Inferior parietal cortex (tissue), 1 donor: ENCODE measurements at regions not wholly inside any gene's neighbourhood (a gene's known extent, or its start where the extent isn't known, plus 50 kb on each side); places are given as distances from the start of the nearest gene placed in this dataset.

Source experiments
- DNase-seq: peaks from one replicate; pipeline ENCODE4 v3.0.0-alpha.2; 2016; ENCODE audit errors: extremely low spot score

DNA sequence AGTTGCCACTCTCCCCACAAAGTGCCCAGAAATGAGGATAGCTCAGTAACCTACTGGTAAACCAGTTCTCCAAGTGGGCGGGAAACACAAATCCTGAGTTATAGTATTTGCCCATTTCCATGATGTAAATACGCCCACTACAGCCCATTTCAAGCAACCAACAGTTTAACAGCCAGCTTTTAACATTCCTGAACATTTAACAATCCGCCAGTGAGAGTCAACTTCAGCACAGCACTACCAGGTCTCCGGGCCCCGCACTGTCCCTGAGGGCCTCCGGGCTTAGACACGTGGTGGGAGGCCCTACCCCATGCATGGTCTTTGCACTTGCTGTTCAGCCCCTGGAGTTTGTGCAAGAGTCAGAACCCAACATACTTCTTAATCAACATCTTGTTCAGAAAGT lies 132.0 kb upstream of the CTTNBP2NL start:
- no peak for DNase-seq

DNA sequence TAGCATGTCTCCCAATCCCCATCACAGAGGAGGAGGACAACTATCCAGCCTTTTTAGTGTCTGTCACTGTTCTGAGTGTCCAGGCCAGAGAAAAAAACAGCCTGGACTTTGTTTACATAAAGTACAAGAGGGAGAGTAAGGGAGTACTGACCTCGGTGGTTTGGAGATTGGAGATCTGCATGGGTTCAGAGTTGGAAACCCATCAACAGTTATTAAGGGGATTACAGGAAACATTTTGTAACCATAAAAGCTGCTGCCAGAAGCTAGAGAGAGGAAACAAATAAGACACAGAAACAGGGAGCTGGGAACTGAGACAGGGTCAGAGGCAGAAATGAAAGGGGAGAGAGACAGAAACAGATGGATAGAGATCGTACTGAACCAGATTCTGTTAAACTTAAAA lies 131.5 kb upstream of the CTTNBP2NL start:
- no peak for DNase-seq

DNA sequence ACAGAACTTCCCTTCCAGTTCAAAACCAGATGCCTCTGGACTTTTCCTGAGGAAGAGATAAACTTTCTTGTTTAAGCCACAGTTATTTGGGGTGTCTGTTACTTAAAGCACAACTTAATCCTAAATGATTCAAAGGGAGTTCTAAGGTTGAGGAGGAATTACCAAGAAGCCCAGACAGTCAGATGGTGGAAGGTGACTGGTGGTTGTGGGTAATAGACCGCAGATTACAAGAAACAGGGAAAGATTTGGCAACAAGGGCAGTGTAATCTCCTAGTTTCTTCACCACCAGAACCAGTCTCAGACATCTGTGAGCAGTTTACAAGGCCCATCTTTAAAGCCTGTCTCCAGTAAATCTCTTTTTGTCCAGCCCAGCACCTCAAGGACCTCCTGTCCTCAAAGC lies 130.1 kb upstream of the CTTNBP2NL start:
- DNase-seq, result no peak

GRCh38 chr1:112267206-112267605 lies 128.8 kb upstream of the CTTNBP2NL start:
- no peak for DNase-seq

- DNase-seq, result no peak
Observed at GRCh38 chr1:112267929-112268328, 128.1 kb upstream of the CTTNBP2NL start.

- no peak for DNase-seq
Observed at GRCh38 chr1:112268408-112268807, 127.6 kb upstream of the CTTNBP2NL start.

DNA sequence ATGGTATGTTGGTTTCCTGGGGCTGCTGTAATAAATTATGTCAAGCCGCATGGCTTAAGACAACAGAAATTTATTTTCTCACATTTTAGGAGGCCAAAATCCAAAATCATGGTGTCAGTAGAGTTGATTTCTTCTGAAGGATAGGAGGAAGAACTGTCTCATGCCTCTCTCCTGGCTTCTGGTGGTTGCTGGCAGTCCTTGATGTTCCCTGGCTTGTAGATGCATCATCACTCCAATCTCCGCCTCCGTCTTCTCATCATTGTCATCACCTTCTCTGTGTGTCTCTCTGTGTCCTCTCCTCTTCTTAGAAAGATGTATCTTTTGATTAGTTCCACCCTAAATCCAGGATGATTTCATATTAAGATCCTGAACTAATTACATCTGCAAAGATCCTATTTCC lies 124.7 kb upstream of the CTTNBP2NL start:
- no peak for DNase-seq

GRCh38 chr1:112272101-112272772 lies 123.8 kb upstream of the CTTNBP2NL start:
- peak; percentile 65 for DNase-seq

DNA sequence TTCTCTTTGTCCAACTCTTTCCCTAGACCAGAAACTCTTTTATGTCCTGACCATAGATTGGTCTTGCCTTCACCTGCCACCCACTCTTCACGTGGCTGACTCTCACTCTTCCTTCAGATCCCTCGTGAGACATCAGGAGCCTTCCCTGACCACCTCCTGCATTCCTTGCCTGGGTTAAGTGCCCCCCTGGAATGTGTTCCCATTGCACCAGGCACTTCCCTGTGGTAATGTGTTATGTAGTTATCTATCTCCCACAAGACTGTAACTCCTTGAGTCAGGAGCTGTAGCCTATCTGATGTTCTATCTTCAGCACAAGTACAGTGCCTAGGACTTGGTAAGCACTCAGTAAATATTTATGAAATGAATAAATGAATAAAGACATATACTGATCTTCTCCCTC lies 111.2 kb upstream of the CTTNBP2NL start:
- DNase-seq, result no peak

DNA sequence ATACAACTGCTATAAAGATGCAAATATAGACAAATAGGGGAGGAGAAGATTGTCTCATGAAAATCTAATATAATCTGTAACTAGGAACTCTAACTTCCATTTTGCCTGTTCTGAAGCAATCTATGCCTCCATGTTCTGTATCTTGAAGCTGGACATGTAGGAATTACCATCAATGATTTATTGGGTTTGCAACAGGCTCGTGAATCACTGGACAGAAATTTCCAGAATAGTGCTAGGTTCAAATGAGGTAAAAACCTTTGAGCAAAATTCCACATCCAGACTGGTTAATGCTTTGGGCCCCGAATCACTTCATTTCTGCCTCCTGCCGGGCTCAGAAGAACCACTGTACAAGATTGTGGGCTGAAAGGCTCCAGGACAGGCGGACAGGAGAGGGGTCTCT lies 110.7 kb upstream of the CTTNBP2NL start:
- DNase-seq, result no peak

- DNase-seq, result no peak
Observed at GRCh38 chr1:112285746-112286145, 110.3 kb upstream of the CTTNBP2NL start.

- no peak for DNase-seq
Observed at GRCh38 chr1:112296908-112297307, 99.1 kb upstream of the CTTNBP2NL start.

- DNase-seq, result no peak
Observed at GRCh38 chr1:112297536-112297935, 98.5 kb upstream of the CTTNBP2NL start.

- peak; percentile 32 for DNase-seq
Observed at GRCh38 chr1:112298558-112298957, 97.5 kb upstream of the CTTNBP2NL start.

- DNase-seq, result no peak
Observed at GRCh38 chr1:112304126-112304525, 91.9 kb upstream of the CTTNBP2NL start.

- DNase-seq, result no peak
Observed at GRCh38 chr1:112304612-112305011, 91.4 kb upstream of the CTTNBP2NL start.

GRCh38 chr1:112307930-112308591 lies 88.0 kb upstream of the CTTNBP2NL start:
- DNase-seq, result no peak

- DNase-seq, result no peak
Observed at GRCh38 chr1:112308716-112309115, 87.3 kb upstream of the CTTNBP2NL start.

GRCh38 chr1:112309499-112309898 lies 86.5 kb upstream of the CTTNBP2NL start:
- DNase-seq, result no peak

GRCh38 chr1:112312315-112312714 lies 83.7 kb upstream of the CTTNBP2NL start:
- no peak for DNase-seq

- DNase-seq, result no peak
Observed at GRCh38 chr1:112312879-112313278, 83.1 kb upstream of the CTTNBP2NL start.

DNA sequence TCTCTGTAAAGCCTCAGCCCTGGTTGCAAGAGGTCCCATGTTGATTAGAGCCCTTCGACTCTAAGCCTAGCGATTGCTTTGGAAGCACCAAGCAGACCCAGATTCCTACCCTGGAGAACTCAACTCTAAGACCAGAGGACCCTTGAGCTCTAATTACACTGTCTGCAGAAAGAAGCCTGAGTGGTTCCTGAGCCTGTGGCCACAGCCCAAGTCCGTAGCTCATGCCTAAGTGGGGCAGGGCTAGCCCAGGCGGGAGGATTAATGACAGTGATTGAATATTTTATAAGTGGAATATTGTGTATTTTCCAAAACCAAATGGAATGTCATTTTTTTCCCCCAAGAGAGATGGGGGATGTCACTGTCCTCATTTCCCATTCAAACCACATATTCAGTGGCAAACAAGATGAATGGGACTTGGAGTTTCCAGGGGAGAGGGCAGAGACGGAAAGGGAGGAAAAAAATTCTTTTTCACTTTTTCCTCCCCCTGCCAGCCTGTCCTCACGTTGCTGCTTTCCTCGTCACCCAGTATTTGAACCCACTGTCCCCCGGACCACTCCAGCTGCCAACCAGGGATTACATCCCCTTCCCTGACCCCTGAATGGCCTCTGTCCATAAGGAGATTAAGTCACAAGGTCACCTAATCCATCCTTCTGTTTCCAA lies 79.6 kb upstream of the CTTNBP2NL start:
- no peak for DNase-seq

DNA sequence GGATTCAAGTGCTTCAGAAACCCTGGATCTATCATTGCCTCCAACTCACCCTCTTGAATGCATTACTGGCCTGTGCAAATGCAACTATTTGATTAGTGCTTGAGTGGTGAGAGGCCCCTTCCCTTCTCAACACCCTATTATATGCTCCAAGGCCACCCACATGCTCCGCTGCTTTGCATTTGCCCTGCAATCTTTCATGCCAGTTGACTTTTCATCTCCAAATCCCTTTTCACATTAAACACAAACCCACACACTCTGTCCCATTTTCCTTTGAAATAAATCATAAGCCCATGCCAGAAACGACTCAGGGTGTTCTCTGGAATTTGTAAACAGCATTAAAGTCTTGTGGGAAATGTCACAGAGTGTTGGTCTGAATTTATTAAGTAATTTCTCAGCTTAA lies 78.9 kb upstream of the CTTNBP2NL start:
- DNase-seq, result no peak
